ENCODE measurements at regions not wholly inside any gene's neighbourhood (a gene's known extent, or its start where the extent isn't known, plus 50 kb on each side); places are given as distances from the start of the nearest gene placed in this dataset.

GRCh38 chr18:51952844-51953243 is 387.2 kb upstream of the DCC start:
- no peak for DNase-seq (ENCODE audit: low spot score in 2 of 2)
- Histone ChIP-seq H3K27ac (no peak overlapping the region), H3K9me3 (no peaks in the 10 kb centered on the region), H3K36me3 (no peaks in the 10 kb centered on the region), H3K4me1 (no peaks in the 10 kb centered on the region), H3K4me3 (no peak overlapping the region), H3K27me3 (no peaks in the 10 kb centered on the region)
- TF ChIP-seq CTCF (IDR thresholded peaks at IDR 0.05): no peak
- intact Hi-C loops (cut with DNase I): no loop called here

GRCh38 chr18:51953521-51953920 is 386.5 kb upstream of the DCC start:
- no peak overlapping the region for H3K27ac ChIP-seq
- no peaks in the 10 kb centered on the region for H3K36me3 ChIP-seq
- no peak overlapping the region for H3K4me3 ChIP-seq
- H3K27me3 ChIP-seq: no peaks in the 10 kb centered on the region
- no peak for TF ChIP-seq CTCF (IDR thresholded peaks at IDR 0.05)
- intact Hi-C loops (cut with DNase I): no loop called here
- DNase-seq (ENCODE audit: low spot score in 2 of 2): no peak
- no peaks in the 10 kb centered on the region for H3K9me3 ChIP-seq
- H3K4me1 ChIP-seq: no peaks in the 10 kb centered on the region

- TF ChIP-seq CTCF (IDR thresholded peaks at IDR 0.05): no peak
- H3K27ac ChIP-seq: no peak overlapping the region
- H3K4me3 ChIP-seq: no peak overlapping the region
- intact Hi-C loops (cut with DNase I): no loop called here
- H3K27me3 ChIP-seq: no peaks in the 10 kb centered on the region
- no peaks in the 10 kb centered on the region for H3K9me3 ChIP-seq
- no peaks in the 10 kb centered on the region for H3K4me1 ChIP-seq
- no peaks in the 10 kb centered on the region for H3K36me3 ChIP-seq
- no peak for DNase-seq (ENCODE audit: low spot score in 2 of 2)
Observed at GRCh38 chr18:51955136-51955535, 384.9 kb upstream of the DCC start.

- H3K36me3 ChIP-seq: no peaks in the 10 kb centered on the region
- DNase-seq (ENCODE audit: low spot score in 2 of 2): no peak
- intact Hi-C loops (cut with DNase I): no loop called here
- H3K4me3 ChIP-seq: no peak overlapping the region
- H3K9me3 ChIP-seq: no peaks in the 10 kb centered on the region
- no peaks in the 10 kb centered on the region for H3K4me1 ChIP-seq
- no peaks in the 10 kb centered on the region for H3K27me3 ChIP-seq
- no peak overlapping the region for H3K27ac ChIP-seq
- TF ChIP-seq CTCF (IDR thresholded peaks at IDR 0.05): no peak
Observed at GRCh38 chr18:51957001-51957400, 383.0 kb upstream of the DCC start.

- DNase-seq (ENCODE audit: low spot score in 2 of 2): no peak
- no peak for TF ChIP-seq CTCF (IDR thresholded peaks at IDR 0.05)
- Histone ChIP-seq H3K27me3 (no peaks in the 10 kb centered on the region), H3K4me1 (no peaks in the 10 kb centered on the region), H3K4me3 (no peak overlapping the region), H3K27ac (no peak overlapping the region), H3K36me3 (no peaks in the 10 kb centered on the region), H3K9me3 (no peaks in the 10 kb centered on the region)
- intact Hi-C loops (cut with DNase I): no loop called here
Observed at GRCh38 chr18:51980101-51980500, 359.9 kb upstream of the DCC start.

- DNase-seq (ENCODE audit: low spot score in 2 of 2): no peak
- H3K36me3 ChIP-seq: no peaks in the 10 kb centered on the region
- no peaks in the 10 kb centered on the region for H3K4me1 ChIP-seq
- H3K9me3 ChIP-seq: no peaks in the 10 kb centered on the region
- H3K4me3 ChIP-seq: no peak overlapping the region
- TF ChIP-seq CTCF (IDR thresholded peaks at IDR 0.05): no peak
- no peak overlapping the region for H3K27ac ChIP-seq
- no peaks in the 10 kb centered on the region for H3K27me3 ChIP-seq
- intact Hi-C loops (cut with DNase I): no loop called here
Observed at GRCh38 chr18:51988277-51988676, 351.7 kb upstream of the DCC start.

Measured in ascending aorta (tissue), 2 donors.